Right cardiac atrium (tissue), 5 donors: ENCODE measurements at regions not wholly inside any gene's neighbourhood (a gene's known extent, or its start where the extent isn't known, plus 50 kb on each side); places are given as distances from the start of the nearest gene placed in this dataset.
A peak's percentile ranks its signal among the peaks of the same experiment; 100 is the strongest.
"Not testable (repeated sequence)": the region's sequence is repeated elsewhere in the genome, so short reads cannot be mapped to it uniquely, and the experiment has no call there.

Experiments used
- ATAC-seq, 2 donors: fragments of 200-7000 bp; cut with Tn5 transposase; one replicate each; pipeline versions ENCODE4 v1.8.0 to v1.9.1; 2020; ENCODE audit warnings: moderate library complexity in 2 of 2, mild to moderate bottlenecking in 1 of 2
- DNase-seq, 3 donors: peaks; one replicate each; pipeline ENCODE4 v3.0.0-alpha.2; 2020
- H3K27ac ChIP-seq: one replicate; pipeline ENCODE4 v1.5.1; 2013; ENCODE audit warnings: mild to moderate bottlenecking, low read length, control low read depth, moderate library complexity
- H3K27me3 ChIP-seq: one replicate; pipeline ENCODE4 v1.6.1; 2013; ENCODE audit not compliant: control insufficient read depth, insufficient read depth
- H3K4me1 ChIP-seq: one replicate; pipeline ENCODE4 v1.6.1; 2013; ENCODE audit warnings: low read length; ENCODE audit not compliant: control insufficient read depth, insufficient read depth
- H3K4me3 ChIP-seq: one replicate; pipeline ENCODE4 v1.5.1; 2013; ENCODE audit warnings: low read length, control low read depth
- H3K9me3 ChIP-seq: one replicate; pipeline ENCODE4 v1.6.1; 2013; ENCODE audit warnings: low read length; ENCODE audit not compliant: control insufficient read depth
- WGBS: extraction: QIAGEN DNeasy Blood & Tissue Kit; methylation state at CpG from one replicate; pipeline ENCODE4 v1.1.7; 2013; 5-methylcytosine and 5-hydroxymethylcytosine counted together
- intact Hi-C, 4 donors: fragments of 100-400 bp; cut with DNase I; formaldehyde crosslinking; loops; one replicate each; pipeline versions ENCODE4 v1.11.0 to v1.14.0; 2022 to 2023
- donor health status: healthy with polysubstance abuse.
- donor health status: DM: no; HTN: yes; CAD: no.
- donor health status: DM: no; HTN: no; CAD: no.
- donor health status: DM: no; HTN: yes; CAD: no; lungs with severe emphysema.
- donor health status: DM: yes; HTN: yes; CAD: no.

DNA sequence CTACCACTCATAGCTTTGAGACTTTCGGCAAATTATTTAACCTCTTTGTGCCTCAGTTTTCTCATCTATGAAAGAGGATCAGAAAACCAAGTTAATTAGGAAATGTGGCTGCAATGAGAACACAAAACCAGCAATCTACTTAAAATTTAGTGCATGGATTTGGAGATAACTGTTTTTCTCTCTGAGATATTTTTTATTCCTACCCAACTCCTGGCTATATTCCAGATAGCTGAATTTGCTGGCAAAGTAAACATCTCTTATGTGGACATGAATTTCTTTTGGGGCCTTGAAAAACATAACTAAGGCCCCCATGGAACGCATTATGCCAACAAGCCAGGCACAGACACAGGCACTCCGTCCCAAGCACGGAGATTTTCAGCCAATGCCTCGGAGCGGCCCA, 53.4 kb upstream of the FOXN3 start:
- no peaks in the 10 kb centered on the region for H3K9me3 ChIP-seq
- H3K4me3 ChIP-seq = no peak overlapping the region
- H3K27me3 ChIP-seq = no peaks in the 10 kb centered on the region
- WGBS = 78% methylated on average over 6 of the region's 6 CpGs
- ATAC-seq (no peak), DNase-seq (no peak)
- peaks cover 11% of the 10 kb centered on the region for H3K4me1 ChIP-seq
- H3K27ac ChIP-seq = no peak overlapping the region
- intact Hi-C loops = no loop called here

DNA sequence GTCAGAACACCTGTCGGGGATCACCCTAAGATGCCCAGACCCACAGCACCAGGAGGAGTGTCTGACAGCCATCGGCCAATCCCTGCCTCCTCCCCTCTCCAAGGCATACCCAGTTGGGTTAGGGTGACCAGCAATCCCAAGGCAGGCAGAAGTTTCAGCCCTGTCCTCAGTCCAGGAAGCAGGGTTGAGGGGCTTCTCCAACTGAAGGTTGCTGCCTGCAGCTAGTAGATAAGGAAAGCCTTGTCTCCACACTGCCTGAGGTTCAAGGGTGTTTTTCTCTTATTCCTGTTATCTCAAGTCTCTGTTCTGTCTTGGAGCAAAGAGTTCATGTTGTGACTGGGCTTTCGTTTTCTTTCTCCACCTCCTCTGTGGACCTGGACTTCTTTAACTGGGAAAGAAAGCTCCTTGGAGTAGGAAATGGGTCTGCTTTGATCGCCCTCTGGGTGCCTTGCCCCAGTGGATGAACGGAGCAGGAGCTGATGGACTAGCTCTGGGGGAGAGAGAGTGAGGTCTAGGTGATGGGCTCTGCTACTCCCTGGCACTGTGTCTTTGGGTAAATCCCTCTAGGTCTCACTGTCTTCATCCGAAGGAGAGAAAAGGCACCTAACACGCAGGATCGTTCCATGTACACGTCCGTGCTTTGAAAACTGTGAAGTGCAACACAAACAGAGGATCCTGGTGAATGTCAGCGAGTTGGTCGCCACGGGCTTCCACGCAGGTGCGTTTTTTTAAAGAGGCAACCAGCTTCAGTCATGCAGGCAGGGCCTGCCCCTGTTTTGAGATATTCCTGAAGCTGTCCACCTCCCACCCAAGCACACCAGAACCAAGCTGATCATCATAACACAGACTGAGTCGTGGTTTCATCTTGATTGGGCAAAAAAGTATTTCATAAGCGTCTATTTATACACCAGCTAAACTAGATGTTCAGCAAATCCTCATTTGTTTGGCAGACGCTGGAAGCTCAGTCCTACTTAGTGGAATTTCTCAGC, 52.5 kb upstream of the FOXN3 start:
- no peaks in the 10 kb centered on the region for H3K9me3 ChIP-seq
- intact Hi-C loops = no loop called here
- H3K27ac ChIP-seq = no peak overlapping the region
- H3K4me3 ChIP-seq = no peak overlapping the region
- peaks cover 11% of the 10 kb centered on the region for H3K4me1 ChIP-seq
- no peaks in the 10 kb centered on the region for H3K27me3 ChIP-seq
- DNase-seq (no peak), ATAC-seq (peak; percentile 40 to 54)
- WGBS = 75% methylated on average over 18 of the region's 18 CpGs

DNA sequence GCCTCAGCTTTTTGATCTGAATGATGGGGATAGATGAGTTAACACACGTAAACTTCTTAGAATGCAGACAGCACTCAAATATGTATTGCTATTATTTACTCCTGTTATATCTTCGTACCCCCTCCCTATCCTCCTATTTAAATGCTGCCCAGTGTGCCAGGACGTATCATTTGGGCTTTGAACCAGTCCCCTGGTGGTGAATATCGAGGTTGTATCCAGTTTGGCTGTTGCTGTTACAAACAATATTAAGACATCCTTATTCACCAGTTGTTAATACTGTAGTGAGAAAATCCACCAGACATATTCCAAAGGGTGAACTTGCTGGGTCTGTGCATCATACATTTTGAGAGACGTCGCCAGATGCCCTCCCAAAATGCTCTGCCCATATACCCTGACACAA, 51.5 kb upstream of the FOXN3 start:
- intact Hi-C loops = no loop called here
- Histone ChIP-seq H3K27me3 (no peaks in the 10 kb centered on the region), H3K9me3 (no peaks in the 10 kb centered on the region), H3K4me1 (peaks cover 11% of the 10 kb centered on the region), H3K27ac (no peak overlapping the region), H3K4me3 (no peak overlapping the region)
- 95% methylated on average over 6 of the region's 6 CpGs for WGBS
- DNase-seq = no peak
- ATAC-seq = no peak

DNA sequence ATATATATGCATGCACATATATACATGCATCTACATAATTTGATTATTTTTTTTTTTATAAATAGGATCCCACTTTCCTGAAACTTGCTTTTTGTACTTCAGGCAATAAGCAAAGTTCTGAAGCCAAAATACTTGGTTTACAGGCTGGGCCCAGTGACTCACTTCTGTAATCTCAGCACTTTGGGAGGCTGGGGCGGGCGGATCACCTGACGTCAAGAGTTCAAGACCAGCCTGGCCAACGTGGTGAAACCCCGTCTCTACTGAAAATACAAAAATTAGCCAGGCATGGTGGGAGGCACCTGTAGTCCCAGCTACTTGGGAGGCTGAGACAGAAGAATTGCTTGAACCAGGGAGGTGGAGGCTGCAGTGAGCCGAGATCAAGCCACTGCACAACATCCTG, 51.0 kb upstream of the FOXN3 start:
- WGBS = 84% methylated on average over 6 of the region's 6 CpGs
- H3K27me3 ChIP-seq, intact Hi-C loops, H3K4me3 ChIP-seq, H3K27ac ChIP-seq, ATAC-seq, H3K9me3 ChIP-seq: not testable (repeated sequence)
- DNase-seq = peak in 2 of 3 donors; percentile 24 to 57
- H3K4me1 ChIP-seq = peaks cover 11% of the 10 kb centered on the region

DNA sequence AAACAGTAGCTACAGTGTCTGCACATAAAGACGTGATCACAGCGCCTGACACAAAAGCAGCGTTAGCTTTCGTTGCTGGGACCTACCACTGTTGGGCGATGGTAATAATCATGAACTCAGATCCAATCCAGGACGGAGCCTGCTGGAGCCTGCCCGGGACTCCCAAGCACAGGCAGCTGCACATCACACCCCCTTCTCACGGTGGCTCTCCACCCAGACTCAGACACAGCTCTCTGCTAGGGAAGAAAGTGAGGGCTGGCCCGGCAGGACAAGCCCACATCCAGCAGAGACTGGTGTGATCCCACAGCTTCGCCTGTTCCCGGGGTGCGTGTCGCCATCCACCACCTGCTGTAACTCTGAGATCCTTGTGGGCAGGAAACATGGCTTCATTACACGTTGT, 49.9 kb upstream of the FOXN3 start:
- peaks cover 11% of the 10 kb centered on the region for H3K4me1 ChIP-seq
- no peaks in the 10 kb centered on the region for H3K9me3 ChIP-seq
- no peak overlapping the region for H3K4me3 ChIP-seq
- no peak overlapping the region for H3K27ac ChIP-seq
- DNase-seq (peak; percentile 60 to 82 (median 75)), ATAC-seq (peak; percentile 66 to 72)
- 57% methylated on average over 14 of the region's 14 CpGs for WGBS
- intact Hi-C loops = no loop called here
- H3K27me3 ChIP-seq = no peaks in the 10 kb centered on the region
